Breast epithelium (tissue), 4 donors: ENCODE measurements at regions not wholly inside any gene's neighbourhood (a gene's known extent, or its start where the extent isn't known, plus 50 kb on each side); places are given as distances from the start of the nearest gene placed in this dataset.
"Not testable (repeated sequence)": the region's sequence is repeated elsewhere in the genome, so short reads cannot be mapped to it uniquely, and the experiment has no call there.

ENCODE experiments used
- DNase-seq, 2 donors: peaks; one replicate each; pipeline ENCODE4 v3.0.0-alpha.2; 2019; ENCODE audit warnings: low spot score in 2 of 2
- H3K27ac ChIP-seq, 2 donors: fragments of 200-600 bp; sonication (generic) in 1 of 2; one replicate each; pipeline ENCODE4 v1.5.1; 2016 to 2019; ENCODE audit warnings: mild to moderate bottlenecking in 1 of 2
- H3K27me3 ChIP-seq, 2 donors: fragments of 200-600 bp; sonication (generic) in 1 of 2; one replicate each; pipeline versions ENCODE4 v1.5.1 to v1.6.0; 2017 to 2019; ENCODE audit warnings: control low read depth in 1 of 2, mild to moderate bottlenecking in 1 of 2
- H3K36me3 ChIP-seq: fragments of 200-600 bp; one replicate; pipeline ENCODE4 v1.5.1; 2019
- H3K4me1 ChIP-seq, 2 donors: fragments of 200-600 bp; sonication (generic); one replicate each; pipeline ENCODE4 v1.5.1; 2016 to 2019; ENCODE audit warnings: control low read depth in 1 of 2
- H3K4me3 ChIP-seq, 3 donors: fragments of 200-600 bp; sonication (generic); 1 replicate in 2 of 3; 2 replicates in 1 of 3; pipeline ENCODE4 v1.5.1; 2016 to 2019; ENCODE audit warnings: mild to moderate bottlenecking in 3 of 3, moderate library complexity in 2 of 3
- H3K9me3 ChIP-seq, 2 donors: fragments of 200-600 bp; sonication (generic) in 1 of 2; one replicate each; pipeline ENCODE4 v1.5.1; 2016 to 2019; ENCODE audit warnings: control low read depth in 1 of 2
- CTCF ChIP-seq, 3 donors: fragments of 450-650 bp; IDR thresholded peaks; one replicate each; pipeline ENCODE4 v1.5.1; 2016 to 2017; ENCODE audit warnings: antibody characterized with exemption in 3 of 3, mild to moderate bottlenecking in 3 of 3, moderate library complexity in 3 of 3
- POLR2A ChIP-seq: fragments of 450-650 bp; IDR thresholded peaks from one replicate; pipeline ENCODE4 v1.6.1; 2016; ENCODE audit warnings: antibody characterized with exemption, mild to moderate bottlenecking, moderate library complexity
- POLR2AphosphoS5 ChIP-seq, 3 donors: sonication (generic); formaldehyde crosslinking; IDR thresholded peaks; one replicate each; pipeline ENCODE4 v1.6.1; 2017; ENCODE audit warnings: antibody characterized with exemption in 3 of 3
- intact Hi-C: fragments of 100-400 bp; cut with DNase I; formaldehyde crosslinking; loops from one replicate; pipeline ENCODE4 v1.15.1; 2023; ENCODE audit warnings: low total_unique reads

- H3K4me3 ChIP-seq, result no peak overlapping the region
- H3K4me1 ChIP-seq, result no peaks in the 10 kb centered on the region
- intact Hi-C loops, result no loop called here
- H3K27ac ChIP-seq, result no peak overlapping the region
- no peaks in the 10 kb centered on the region for H3K27me3 ChIP-seq
- H3K9me3 ChIP-seq, result no peaks in the 10 kb centered on the region
- TF ChIP-seq POLR2AphosphoS5 (IDR thresholded peaks at IDR 0.05) (no peak), POLR2A (no peak), CTCF (IDR thresholded peaks at IDR 0.05) (no peak)
- DNase-seq, result no peak
- no peaks in the 10 kb centered on the region for H3K36me3 ChIP-seq
These were observed 100.2 kb upstream of the RAI14 start for GRCh38 chr5:34555699-34556508.

GRCh38 chr5:34556509-34556782, 99.7 kb upstream of the RAI14 start:
- no peak overlapping the region for H3K4me3 ChIP-seq
- TF ChIP-seq POLR2A (no peak), CTCF (IDR thresholded peaks at IDR 0.05) (no peak), POLR2AphosphoS5 (IDR thresholded peaks at IDR 0.05) (no peak)
- no peak overlapping the region for H3K27ac ChIP-seq
- H3K9me3 ChIP-seq, result no peaks in the 10 kb centered on the region
- intact Hi-C loops, result no loop called here
- H3K36me3 ChIP-seq, result no peaks in the 10 kb centered on the region
- no peaks in the 10 kb centered on the region for H3K27me3 ChIP-seq
- DNase-seq, result no peak
- no peaks in the 10 kb centered on the region for H3K4me1 ChIP-seq

- intact Hi-C loops, H3K27me3 ChIP-seq, H3K36me3 ChIP-seq, H3K4me1 ChIP-seq, H3K27ac ChIP-seq, H3K4me3 ChIP-seq, H3K9me3 ChIP-seq, DNase-seq: not testable (repeated sequence)
These were observed 94.5 kb upstream of the RAI14 start for GRCh38 chr5:34561581-34561980.

- no peaks in the 10 kb centered on the region for H3K4me1 ChIP-seq
- intact Hi-C loops, result no loop called here
- no peak for DNase-seq
- no peak overlapping the region for H3K27ac ChIP-seq
- no peaks in the 10 kb centered on the region for H3K36me3 ChIP-seq
- no peaks in the 10 kb centered on the region for H3K27me3 ChIP-seq
- no peaks in the 10 kb centered on the region for H3K9me3 ChIP-seq
- H3K4me3 ChIP-seq, result no peak overlapping the region
- TF ChIP-seq CTCF (IDR thresholded peaks at IDR 0.05) (no peak), POLR2AphosphoS5 (IDR thresholded peaks at IDR 0.05) (no peak), POLR2A (no peak)
These were observed 93.3 kb upstream of the RAI14 start for GRCh38 chr5:34562791-34563190.

GRCh38 chr5:34563269-34563668, 92.9 kb upstream of the RAI14 start:
- Histone ChIP-seq H3K36me3 (no peaks in the 10 kb centered on the region), H3K27ac (no peak overlapping the region), H3K27me3 (no peaks in the 10 kb centered on the region), H3K4me1 (no peaks in the 10 kb centered on the region), H3K9me3 (no peaks in the 10 kb centered on the region), H3K4me3 (no peak overlapping the region)
- no peak for DNase-seq
- TF ChIP-seq POLR2AphosphoS5 (IDR thresholded peaks at IDR 0.05), result no peak
- intact Hi-C loops, result no loop called here

- H3K4me3 ChIP-seq, result peak overlapping the region in 1 of 3 donors; percentile 31
- TF ChIP-seq CTCF (IDR thresholded peaks at IDR 0.05) (no peak), POLR2AphosphoS5 (IDR thresholded peaks at IDR 0.05) (no peak), POLR2A (no peak)
- DNase-seq, result no peak
- intact Hi-C loops, result no loop called here
- no peaks in the 10 kb centered on the region for H3K9me3 ChIP-seq
- H3K36me3 ChIP-seq, result no peaks in the 10 kb centered on the region
- peak overlapping the region in 1 of 2 donors; percentile 55 for H3K27ac ChIP-seq
- no peaks in the 10 kb centered on the region for H3K4me1 ChIP-seq
- no peaks in the 10 kb centered on the region for H3K27me3 ChIP-seq
These were observed 92.0 kb upstream of the RAI14 start for GRCh38 chr5:34563931-34564709.
